GM19238 (cell line): ENCODE measurements at regions not wholly inside any gene's neighbourhood (a gene's known extent, or its start where the extent isn't known, plus 50 kb on each side); places are given as distances from the start of the nearest gene placed in this dataset.
"Not testable (repeated sequence)": the region's sequence is repeated elsewhere in the genome, so short reads cannot be mapped to it uniquely, and the experiment has no call there.

Experiments
- DNase-seq: peaks from one replicate; pipeline ENCODE4 v3.0.0; 2011; ENCODE audit warnings: low spot score; ENCODE audit not compliant: insufficient read length

GRCh38 chr5:89580976-89581375 is 698.0 kb upstream of the MEF2C start:
- DNase-seq: no peak

DNA sequence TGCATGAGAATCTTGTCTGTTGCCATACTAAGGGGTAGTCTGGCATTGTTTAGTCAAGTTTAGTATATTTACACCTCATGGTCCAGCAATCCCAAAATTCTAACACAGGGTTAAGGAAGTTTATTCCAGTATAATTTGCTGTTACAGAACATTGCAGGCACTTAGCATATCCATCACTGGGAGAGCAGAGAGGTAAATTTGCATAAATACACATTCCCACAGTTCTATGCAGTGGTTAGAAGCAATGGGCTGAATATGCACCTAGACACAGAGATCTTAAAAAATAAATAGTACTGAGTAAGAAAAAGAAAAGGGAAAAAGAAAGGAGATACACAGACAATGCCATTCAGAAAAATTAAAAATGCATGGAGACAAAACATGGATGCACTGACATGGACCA is 692.3 kb upstream of the MEF2C start:
- no peak for DNase-seq

DNA sequence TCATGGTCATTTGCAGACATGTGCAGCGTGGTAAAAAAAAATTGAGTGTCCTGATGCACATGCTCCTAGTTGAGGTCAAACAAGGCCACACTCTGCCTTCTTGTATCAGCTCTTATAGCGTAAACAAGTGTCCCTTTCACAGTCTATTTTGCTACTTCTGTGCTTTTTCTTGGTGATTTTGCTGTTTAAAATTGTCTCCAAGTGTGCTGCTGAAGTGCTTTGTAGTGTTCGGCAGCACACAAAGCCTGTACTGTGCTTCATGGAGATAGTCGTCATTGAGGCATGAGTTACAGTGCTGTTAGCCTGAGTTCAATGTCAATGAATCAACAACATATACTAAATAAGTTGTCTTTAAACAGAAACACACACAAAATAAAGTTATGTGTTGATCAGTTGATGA is 690.4 kb upstream of the MEF2C start:
- no peak for DNase-seq

- DNase-seq: no peak
These were observed 689.7 kb upstream of the MEF2C start for GRCh38 chr5:89572696-89573095.

- no peak for DNase-seq
These were observed 687.6 kb upstream of the MEF2C start for GRCh38 chr5:89570557-89570956.

DNA sequence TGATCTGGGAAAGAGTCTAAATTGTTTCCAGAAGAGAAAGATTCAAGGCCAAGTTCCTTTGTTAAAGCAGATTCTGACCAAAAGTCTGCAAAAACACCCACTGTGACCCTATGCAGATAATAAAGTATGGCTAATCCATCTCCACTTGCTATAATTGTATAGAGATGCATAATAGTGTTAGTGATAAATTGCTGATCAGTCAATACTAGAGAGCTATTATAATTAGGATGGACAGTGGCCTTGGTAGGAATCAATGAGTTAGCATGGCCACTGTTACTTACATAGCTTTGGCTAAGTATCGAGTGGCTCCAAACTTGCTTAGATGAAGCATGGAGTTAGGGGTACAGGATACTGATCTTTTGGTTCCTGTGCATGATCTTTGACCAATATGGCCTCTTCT is 683.4 kb upstream of the MEF2C start:
- DNase-seq: no peak

- no peak for DNase-seq
These were observed 677.7 kb upstream of the MEF2C start for GRCh38 chr5:89560696-89561095.

DNA sequence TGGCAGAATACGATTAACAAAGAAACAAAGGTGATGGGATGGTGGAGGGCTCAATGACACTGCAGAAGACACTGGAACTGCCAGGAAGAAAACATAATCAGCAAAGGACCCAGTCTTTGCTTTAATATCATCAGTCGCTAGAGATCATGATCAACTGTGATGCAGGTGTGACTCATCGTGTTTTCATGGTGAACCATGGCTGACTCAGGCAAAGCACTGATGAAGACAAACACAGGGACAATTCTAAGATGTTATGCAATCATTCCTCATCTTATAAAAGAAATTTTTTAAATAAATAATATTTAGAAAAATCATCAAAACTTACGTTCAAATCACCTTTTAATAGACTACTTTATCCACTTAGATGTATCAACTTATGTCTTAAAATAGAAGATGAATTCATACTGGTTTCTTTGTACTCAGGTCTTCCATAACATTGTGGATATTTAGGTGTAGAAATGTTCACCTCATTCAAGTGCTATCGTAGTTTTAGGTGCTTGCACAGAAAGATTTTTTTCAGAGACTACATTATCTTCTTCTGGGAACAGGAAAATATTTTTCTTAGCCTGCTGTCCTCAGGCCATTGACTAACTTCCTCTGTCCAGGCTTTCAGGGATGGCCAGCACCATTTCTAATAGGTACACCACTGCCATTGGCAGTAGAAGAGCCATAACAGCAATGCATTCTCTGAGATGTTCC is 673.4 kb upstream of the MEF2C start:
- DNase-seq: no peak

DNA sequence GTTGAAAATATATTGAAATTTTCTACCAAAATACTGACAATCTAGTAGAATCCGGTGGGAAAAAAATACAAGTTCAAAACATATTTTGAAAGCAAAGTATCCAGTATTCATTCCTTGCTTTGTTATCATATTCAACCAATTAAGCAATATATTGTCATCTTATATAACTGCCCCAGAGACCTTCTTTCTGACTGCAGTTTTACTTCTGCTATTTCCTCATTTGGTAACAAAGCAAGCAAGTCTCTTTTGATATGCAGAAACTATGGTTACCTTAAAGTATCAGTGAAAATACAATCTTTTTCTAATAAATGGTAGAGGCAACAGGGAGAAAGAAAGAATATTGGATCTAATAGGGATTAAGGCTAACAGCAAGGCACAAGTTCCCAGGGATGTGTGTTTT is 663.7 kb upstream of the MEF2C start:
- DNase-seq: no peak

- DNase-seq: no peak
These were observed 662.6 kb upstream of the MEF2C start for GRCh38 chr5:89545626-89546025.

DNA sequence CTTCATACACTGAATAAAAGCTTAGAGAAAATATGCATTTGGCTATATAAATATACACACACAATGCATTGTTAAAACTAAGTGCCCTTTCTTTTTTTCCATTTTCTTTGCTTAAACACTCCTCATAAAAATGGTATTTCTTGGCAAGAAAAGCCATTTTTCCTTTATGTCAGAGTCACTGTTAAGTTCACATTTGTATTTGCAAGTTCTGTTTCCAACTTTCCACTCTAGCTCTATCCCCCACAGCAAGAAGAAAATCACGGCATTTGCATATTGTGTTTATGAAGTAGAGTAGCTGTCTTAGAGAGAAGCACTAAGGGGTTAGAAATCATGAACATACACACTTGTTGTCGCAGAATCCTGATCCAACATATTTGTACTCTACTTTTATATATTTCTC is 662.1 kb upstream of the MEF2C start:
- DNase-seq: no peak

GRCh38 chr5:89542736-89543135 is 659.8 kb upstream of the MEF2C start:
- DNase-seq: no peak

GRCh38 chr5:89537800-89538199 is 654.8 kb upstream of the MEF2C start:
- DNase-seq: no peak

- DNase-seq: no peak
These were observed 653.0 kb upstream of the MEF2C start for GRCh38 chr5:89536020-89536419.

DNA sequence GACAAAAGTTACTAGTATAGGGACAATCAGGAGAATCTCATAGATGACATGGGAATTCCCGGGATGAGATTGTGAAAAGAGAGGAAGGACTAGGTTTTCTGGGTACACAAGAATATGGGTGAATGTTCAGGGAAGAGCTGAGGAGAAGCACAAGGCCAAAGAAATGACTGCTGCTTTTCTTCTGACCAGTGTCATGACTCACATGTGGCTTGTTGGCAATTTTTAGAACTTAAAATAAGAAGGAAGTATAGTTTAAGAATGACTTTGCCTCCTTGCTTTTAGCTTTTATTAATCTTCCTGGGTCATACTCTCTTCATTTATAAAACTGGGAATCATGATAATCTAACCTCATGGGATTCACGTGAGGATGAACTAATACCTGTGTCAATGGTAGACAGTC is 652.4 kb upstream of the MEF2C start:
- no peak for DNase-seq

DNA sequence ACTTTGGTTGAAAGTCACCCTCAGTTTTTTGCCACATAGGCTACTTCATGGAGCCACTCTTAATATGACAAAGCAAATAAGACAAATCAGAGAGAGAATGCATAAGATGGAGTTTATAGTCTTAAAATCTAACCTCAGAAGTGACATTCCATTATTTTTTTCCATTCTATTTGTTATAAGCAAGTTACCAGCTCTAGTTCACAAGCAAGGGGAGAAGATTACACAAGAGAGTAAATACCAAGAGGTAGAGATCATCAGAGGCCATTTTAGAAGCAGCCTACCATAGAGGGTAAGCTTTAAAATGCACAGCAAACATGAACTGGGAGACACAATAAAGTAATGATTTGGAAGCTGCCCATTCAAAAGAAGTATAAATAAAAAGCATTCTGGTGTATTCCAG is 651.3 kb upstream of the MEF2C start:
- no peak for DNase-seq

DNA sequence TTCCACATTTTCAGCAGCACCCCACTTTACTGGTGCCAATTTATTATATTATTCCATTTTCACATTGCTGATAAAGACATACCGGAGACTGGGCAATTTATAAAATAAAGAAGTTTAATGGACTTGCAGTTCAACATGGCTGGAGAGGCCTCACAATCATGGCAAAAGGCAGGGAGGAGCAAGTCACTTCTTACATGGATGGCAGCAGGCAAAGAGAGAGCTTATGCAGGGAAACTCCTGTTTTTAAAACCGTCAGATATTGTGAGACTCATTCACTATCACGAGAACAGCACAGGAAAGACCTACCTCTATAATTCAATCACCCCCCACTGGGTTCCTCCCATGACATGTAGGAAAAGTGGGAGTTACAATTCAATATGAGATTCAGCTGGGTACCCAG is 641.8 kb upstream of the MEF2C start:
- no peak for DNase-seq

DNA sequence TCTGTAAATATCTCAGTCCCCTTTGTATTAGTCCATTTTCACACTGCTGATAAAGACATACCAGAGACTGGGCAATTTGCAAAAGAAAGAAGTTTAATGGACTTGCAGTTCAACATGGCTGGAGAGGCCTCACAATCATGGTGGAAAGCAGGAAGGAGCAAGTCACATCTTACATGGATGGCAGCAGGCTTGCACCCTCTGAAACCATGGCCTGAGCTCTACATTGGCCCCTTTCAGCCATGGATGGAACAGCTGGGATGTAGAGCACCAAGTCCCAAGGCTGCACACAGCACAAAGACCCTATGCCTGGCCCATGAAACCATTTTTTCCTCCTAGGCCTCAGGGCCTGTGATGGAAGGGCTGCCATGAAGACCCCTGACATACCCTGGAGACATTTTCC is 640.9 kb upstream of the MEF2C start:
- DNase-seq: not testable (repeated sequence)

GRCh38 chr5:89520771-89521170 is 637.8 kb upstream of the MEF2C start:
- DNase-seq: no peak

DNA sequence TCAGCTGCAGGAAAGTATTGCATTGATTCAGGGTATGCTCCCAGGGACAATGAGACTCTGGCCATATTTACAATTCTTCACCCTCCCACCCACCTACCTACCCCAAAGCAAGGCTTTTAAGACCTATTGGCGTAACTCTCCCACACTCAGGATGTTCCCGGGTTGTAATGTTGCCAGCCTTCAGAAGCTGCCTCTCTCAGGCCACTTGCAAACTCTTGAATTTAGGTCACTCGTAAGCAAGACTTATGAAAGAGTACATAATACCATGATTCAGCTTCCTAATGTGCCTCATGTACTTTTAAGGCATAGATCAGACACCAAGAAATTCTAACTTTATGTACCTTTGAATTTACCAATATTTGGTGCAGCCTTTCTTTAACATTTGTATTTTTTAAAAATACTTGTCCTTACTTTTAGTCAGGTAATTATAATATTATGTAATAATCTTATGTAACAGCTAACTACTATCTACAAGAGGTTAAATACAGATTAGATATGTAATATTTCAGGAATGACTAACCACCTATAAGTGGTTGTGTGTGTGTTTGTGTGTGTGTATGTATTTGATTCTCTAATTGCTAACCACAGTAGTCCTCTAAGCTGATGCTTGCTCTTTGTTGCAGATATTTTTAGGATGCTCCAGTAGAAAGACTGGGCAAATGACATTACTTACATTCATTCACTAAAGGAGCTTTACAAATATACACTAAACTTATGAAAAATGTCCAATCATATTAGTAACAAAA is 630.5 kb upstream of the MEF2C start:
- DNase-seq: no peak

GRCh38 chr5:89504051-89504450 is 621.1 kb upstream of the MEF2C start:
- DNase-seq: no peak

GRCh38 chr5:89499787-89500186 is 616.8 kb upstream of the MEF2C start:
- DNase-seq: no peak

DNA sequence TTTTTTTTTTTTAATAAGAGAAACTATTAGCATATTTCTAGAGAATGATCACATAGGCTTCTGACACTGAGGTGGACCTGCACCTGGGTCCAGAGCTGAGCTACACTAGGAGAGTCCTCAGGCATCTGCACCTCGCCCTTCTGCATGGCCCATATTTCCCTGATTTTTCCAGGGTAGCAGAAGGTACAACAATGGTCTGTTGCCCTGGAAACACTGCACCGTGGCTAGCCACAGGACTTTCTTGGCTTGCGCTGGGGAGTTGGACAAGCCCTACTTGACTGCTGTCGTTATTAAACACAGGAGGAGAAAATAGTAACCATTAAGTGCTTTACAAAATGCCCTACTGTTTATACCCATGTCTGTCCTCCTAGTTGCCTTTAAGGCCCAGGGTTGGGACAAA is 615.7 kb upstream of the MEF2C start:
- DNase-seq: no peak
